ENCODE measurements at regions not wholly inside any gene's neighbourhood (a gene's known extent, or its start where the extent isn't known, plus 50 kb on each side); places are given as distances from the start of the nearest gene placed in this dataset.
"Not testable (repeated sequence)": the region's sequence is repeated elsewhere in the genome, so short reads cannot be mapped to it uniquely, and the experiment has no call there.

GRCh38 chr21:5123655-5124054 is 5397.7 kb upstream of the TPTE start:
- not testable (repeated sequence) for H3K4me3 ChIP-seq (ENCODE audit: low read length in 2 of 2); H3K36me3 ChIP-seq (replicated peaks in 1 of 2; ENCODE audit: control insufficient read depth in 2 of 2, insufficient read depth in 2 of 2, low read length in 2 of 2); DNase-seq (ENCODE audit: low spot score); H4K8ac ChIP-seq (ENCODE audit: low read depth, low read length); H3K79me1 ChIP-seq (ENCODE audit: low read depth, low read length); H3K4me1 ChIP-seq (ENCODE audit: control insufficient read depth in 2 of 2, insufficient read depth in 1 of 2, low read depth in 1 of 2, low read length in 2 of 2); H3K23ac ChIP-seq (ENCODE audit: low read depth, low read length, poor library complexity); H3K27me3 ChIP-seq (ENCODE audit: control insufficient read depth in 3 of 3, insufficient read depth in 3 of 3, low read depth in 1 of 3, low read length in 3 of 3); H2AFZ ChIP-seq (ENCODE audit: low read length); H2BK12ac ChIP-seq (ENCODE audit: low read length); H4K91ac ChIP-seq (ENCODE audit: low read depth, low read length, poor library complexity); H2AK5ac ChIP-seq (ENCODE audit: low read depth, low read length); H3K4me2 ChIP-seq (ENCODE audit: insufficient read depth, low read length, poor library complexity, severe bottlenecking); H2BK120ac ChIP-seq (ENCODE audit: low read depth, low read length); H3K4ac ChIP-seq (ENCODE audit: low read length); H3K9me3 ChIP-seq (replicated peaks in 1 of 2; ENCODE audit: control insufficient read depth in 2 of 2, insufficient read depth in 1 of 2, low read depth in 1 of 2, low read length in 2 of 2); H3K14ac ChIP-seq (ENCODE audit: low read length); H2BK5ac ChIP-seq (ENCODE audit: low read length); H3K27ac ChIP-seq (replicated peaks; ENCODE audit: low read length); H3K18ac ChIP-seq (ENCODE audit: low read length); H2BK15ac ChIP-seq (ENCODE audit: low read length); H3K9ac ChIP-seq (ENCODE audit: low read depth, low read length, poor library complexity)
- WGBS, 2 donors (ENCODE audit: extremely low coverage in 2 of 2, insufficient read length in 2 of 2, insufficient replicate concordance in 1 of 2) = no CpG with 5 or more reads among the region's 16 CpGs

DNA sequence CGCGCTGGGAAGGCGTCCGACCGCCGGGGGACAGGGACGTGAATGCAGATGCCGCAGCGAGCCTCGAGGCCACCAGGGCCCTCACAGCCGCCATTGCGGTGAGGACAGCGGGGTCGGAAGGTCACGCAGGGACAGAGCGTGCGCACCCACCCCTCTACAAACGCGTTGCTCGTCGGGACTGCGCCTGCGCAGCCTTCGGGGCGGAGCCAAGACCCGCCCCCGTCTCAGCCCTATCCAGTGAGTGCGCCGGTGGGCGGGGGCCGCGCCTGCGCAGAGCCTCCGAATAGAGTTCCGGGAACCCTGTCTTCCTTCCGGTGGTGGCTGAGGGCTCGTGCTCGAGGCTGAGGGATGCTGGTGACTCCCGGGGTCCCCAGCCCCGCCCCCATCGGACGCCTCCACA is 5393.1 kb upstream of the TPTE start:
- not testable (repeated sequence) for H3K9me3 ChIP-seq (replicated peaks in 1 of 2; ENCODE audit: control insufficient read depth in 2 of 2, insufficient read depth in 1 of 2, low read depth in 1 of 2, low read length in 2 of 2); H3K27ac ChIP-seq (replicated peaks; ENCODE audit: low read length); H2BK5ac ChIP-seq (ENCODE audit: low read length); H4K8ac ChIP-seq (ENCODE audit: low read depth, low read length); H3K79me1 ChIP-seq (ENCODE audit: low read depth, low read length); H3K36me3 ChIP-seq (replicated peaks in 1 of 2; ENCODE audit: control insufficient read depth in 2 of 2, insufficient read depth in 2 of 2, low read length in 2 of 2); H3K4me2 ChIP-seq (ENCODE audit: insufficient read depth, low read length, poor library complexity, severe bottlenecking); H2BK15ac ChIP-seq (ENCODE audit: low read length); H2BK120ac ChIP-seq (ENCODE audit: low read depth, low read length); H2AFZ ChIP-seq (ENCODE audit: low read length); H3K9ac ChIP-seq (ENCODE audit: low read depth, low read length, poor library complexity); H3K23ac ChIP-seq (ENCODE audit: low read depth, low read length, poor library complexity); H3K18ac ChIP-seq (ENCODE audit: low read length); H2BK12ac ChIP-seq (ENCODE audit: low read length); H3K4ac ChIP-seq (ENCODE audit: low read length); H3K27me3 ChIP-seq (ENCODE audit: control insufficient read depth in 3 of 3, insufficient read depth in 3 of 3, low read depth in 1 of 3, low read length in 3 of 3); H3K4me1 ChIP-seq (ENCODE audit: control insufficient read depth in 2 of 2, insufficient read depth in 1 of 2, low read depth in 1 of 2, low read length in 2 of 2); H2AK5ac ChIP-seq (ENCODE audit: low read depth, low read length); H3K14ac ChIP-seq (ENCODE audit: low read length); H4K91ac ChIP-seq (ENCODE audit: low read depth, low read length, poor library complexity)
- peak overlapping the region in 1 of 2 donors; percentile 46 for H3K4me3 ChIP-seq (ENCODE audit: low read length in 2 of 2)
- peak; percentile 88 for DNase-seq (ENCODE audit: low spot score)
- WGBS, 2 donors (ENCODE audit: extremely low coverage in 2 of 2, insufficient read length in 2 of 2, insufficient replicate concordance in 1 of 2) = no CpG with 5 or more reads among the region's 42 CpGs

DNA sequence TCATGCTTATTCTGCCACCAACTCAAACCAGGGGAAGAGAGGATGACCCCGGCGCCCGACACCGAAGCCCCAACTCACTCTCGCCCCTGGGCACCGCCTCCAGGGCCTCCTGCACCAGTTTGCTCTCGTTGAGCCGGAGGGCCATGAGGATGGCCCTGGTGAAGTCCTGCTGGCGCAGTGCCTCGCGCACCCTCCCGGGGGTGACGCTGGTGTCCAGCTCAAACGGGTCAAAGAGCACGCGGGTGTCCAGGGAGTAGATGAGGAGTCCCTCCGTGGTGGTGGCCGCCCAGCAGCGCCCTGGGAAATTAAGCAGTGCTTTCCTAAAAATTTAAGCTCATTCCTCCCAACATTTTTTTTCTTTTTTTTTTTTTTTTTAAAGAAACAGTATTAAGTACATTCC is 5387.6 kb upstream of the TPTE start:
- not testable (repeated sequence) for H3K4me2 ChIP-seq (ENCODE audit: insufficient read depth, low read length, poor library complexity, severe bottlenecking); H3K23ac ChIP-seq (ENCODE audit: low read depth, low read length, poor library complexity); H3K36me3 ChIP-seq (replicated peaks in 1 of 2; ENCODE audit: control insufficient read depth in 2 of 2, insufficient read depth in 2 of 2, low read length in 2 of 2); H3K27me3 ChIP-seq (ENCODE audit: control insufficient read depth in 3 of 3, insufficient read depth in 3 of 3, low read depth in 1 of 3, low read length in 3 of 3); H2AFZ ChIP-seq (ENCODE audit: low read length); H2BK12ac ChIP-seq (ENCODE audit: low read length); H2BK120ac ChIP-seq (ENCODE audit: low read depth, low read length); H4K8ac ChIP-seq (ENCODE audit: low read depth, low read length); H3K14ac ChIP-seq (ENCODE audit: low read length); H3K4me1 ChIP-seq (ENCODE audit: control insufficient read depth in 2 of 2, insufficient read depth in 1 of 2, low read depth in 1 of 2, low read length in 2 of 2); H4K91ac ChIP-seq (ENCODE audit: low read depth, low read length, poor library complexity); H2BK15ac ChIP-seq (ENCODE audit: low read length); H2AK5ac ChIP-seq (ENCODE audit: low read depth, low read length); H3K9ac ChIP-seq (ENCODE audit: low read depth, low read length, poor library complexity); H3K79me1 ChIP-seq (ENCODE audit: low read depth, low read length); H3K18ac ChIP-seq (ENCODE audit: low read length); H3K27ac ChIP-seq (replicated peaks; ENCODE audit: low read length); H2BK5ac ChIP-seq (ENCODE audit: low read length); H3K4ac ChIP-seq (ENCODE audit: low read length); H3K4me3 ChIP-seq (ENCODE audit: low read length in 2 of 2); DNase-seq (ENCODE audit: low spot score); H3K9me3 ChIP-seq (replicated peaks in 1 of 2; ENCODE audit: control insufficient read depth in 2 of 2, insufficient read depth in 1 of 2, low read depth in 1 of 2, low read length in 2 of 2)
- WGBS, 2 donors (ENCODE audit: extremely low coverage in 2 of 2, insufficient read length in 2 of 2, insufficient replicate concordance in 1 of 2) = no CpG with 5 or more reads among the region's 19 CpGs

DNA sequence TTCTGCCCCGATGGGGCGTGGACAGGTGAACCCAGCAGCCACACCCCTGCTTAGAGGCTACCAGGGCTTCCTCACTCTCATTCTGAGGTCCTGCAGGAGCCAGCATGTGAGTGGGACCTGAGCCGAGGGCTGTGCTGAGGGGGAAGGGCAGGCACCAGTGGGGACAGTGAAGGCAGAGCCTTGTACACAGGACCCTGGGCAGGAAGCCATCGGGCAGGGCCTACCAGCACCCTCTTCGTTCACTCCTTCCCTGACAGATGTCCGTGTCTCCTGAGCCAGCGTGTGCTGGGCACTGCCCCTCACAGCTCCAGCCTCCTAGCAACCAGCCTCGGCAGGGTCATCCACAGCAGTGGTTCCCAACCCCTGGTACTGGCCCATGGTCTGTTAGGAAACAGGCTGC is 5385.0 kb upstream of the TPTE start:
- H4K8ac ChIP-seq (ENCODE audit: low read depth, low read length); DNase-seq (ENCODE audit: low spot score); H3K4me3 ChIP-seq (ENCODE audit: low read length in 2 of 2); H3K18ac ChIP-seq (ENCODE audit: low read length); H3K4me2 ChIP-seq (ENCODE audit: insufficient read depth, low read length, poor library complexity, severe bottlenecking); H2BK12ac ChIP-seq (ENCODE audit: low read length); H3K4me1 ChIP-seq (ENCODE audit: control insufficient read depth in 2 of 2, insufficient read depth in 1 of 2, low read depth in 1 of 2, low read length in 2 of 2); H2AK5ac ChIP-seq (ENCODE audit: low read depth, low read length); H2BK120ac ChIP-seq (ENCODE audit: low read depth, low read length); H3K79me1 ChIP-seq (ENCODE audit: low read depth, low read length); H3K9ac ChIP-seq (ENCODE audit: low read depth, low read length, poor library complexity); H3K14ac ChIP-seq (ENCODE audit: low read length); H3K9me3 ChIP-seq (replicated peaks in 1 of 2; ENCODE audit: control insufficient read depth in 2 of 2, insufficient read depth in 1 of 2, low read depth in 1 of 2, low read length in 2 of 2); H3K27me3 ChIP-seq (ENCODE audit: control insufficient read depth in 3 of 3, insufficient read depth in 3 of 3, low read depth in 1 of 3, low read length in 3 of 3); H2BK15ac ChIP-seq (ENCODE audit: low read length); H3K23ac ChIP-seq (ENCODE audit: low read depth, low read length, poor library complexity); H2BK5ac ChIP-seq (ENCODE audit: low read length); H2AFZ ChIP-seq (ENCODE audit: low read length); H3K27ac ChIP-seq (replicated peaks; ENCODE audit: low read length); H3K36me3 ChIP-seq (replicated peaks in 1 of 2; ENCODE audit: control insufficient read depth in 2 of 2, insufficient read depth in 2 of 2, low read length in 2 of 2); H3K4ac ChIP-seq (ENCODE audit: low read length); H4K91ac ChIP-seq (ENCODE audit: low read depth, low read length, poor library complexity): not testable (repeated sequence)
- WGBS, 2 donors (ENCODE audit: extremely low coverage in 2 of 2, insufficient read length in 2 of 2, insufficient replicate concordance in 1 of 2) = no CpG with 5 or more reads among the region's 8 CpGs

Data from neuronal stem cell (in vitro differentiated cells).